A549 (cell line): ENCODE measurements at regions not wholly inside any gene's neighbourhood (a gene's known extent, or its start where the extent isn't known, plus 50 kb on each side); places are given as distances from the start of the nearest gene placed in this dataset.

ENCODE experiments used
- ATAC-seq, 2 experiments: fragments of 200-7000 bp in 1 of 2; fragments of >200 bp in 1 of 2; cut with Nextera tagmentation in 1 of 2; cut with Tn5 transposase in 1 of 2; 3 replicates each; pipeline versions ENCODE4 v1.8.0 to v1.9.1; 2018 to 2020; ENCODE audit warnings: mild to moderate bottlenecking in 1 of 2, moderate library complexity in 1 of 2
- CTCF ChIA-PET: fragments of 300-600 bp; sonication (Branson Sonifier 250); formaldehyde crosslinking; extraction: SDS; loops from one replicate; lab custom pipeline; 2021; ENCODE audit warnings: antibody characterized with exemption, inconsistent platforms; lab: Yijun Ruan, JAX
- POLR2A ChIA-PET: fragments of 350-600 bp; formaldehyde crosslinking; extraction: SDS; loops from one replicate; lab custom pipeline; 2021; ENCODE audit warnings: antibody characterized with exemption, inconsistent platforms; lab: Yijun Ruan, JAX
- DNase-seq, 2 experiments: peaks; one replicate each; pipeline versions ENCODE4 v3.0.0 to v3.0.0-alpha.2; 2011 to 2016; ENCODE audit warnings: low read depth in 1 of 2, low spot score in 1 of 2
- FAIRE-seq: peaks from 2 replicates; lab custom pipeline; 2011; peaks lifted over from hg19 to GRCh38; lab: Jason Lieb, UNC
- H3K27ac ChIP-seq, 2 experiments: fragments of >200 bp; sonication (Bioruptor Twin); formaldehyde crosslinking; 3 replicates each; pipeline ENCODE4 v1.5.1; 2016 to 2017
- H3K4me1 ChIP-seq: fragments of >200 bp; sonication (Bioruptor Twin); formaldehyde crosslinking; 3 replicates; pipeline ENCODE4 v1.6.1; 2016
- H3K4me2 ChIP-seq: fragments of >200 bp; sonication (Bioruptor Twin); formaldehyde crosslinking; 3 replicates; pipeline ENCODE4 v1.6.1; 2016
- H3K4me3 ChIP-seq: fragments of >200 bp; sonication (Bioruptor Twin); formaldehyde crosslinking; 3 replicates; pipeline ENCODE4 v1.5.1; 2016
- H3K9me3 ChIP-seq: fragments of >200 bp; sonication (Bioruptor Twin); formaldehyde crosslinking; 3 replicates; pipeline ENCODE4 v1.6.1; 2016
- ATOH8 ChIP-seq: fragments of 250-450 bp; sonication (Bioruptor Pico); IDR thresholded peaks from 2 replicates; pipeline ENCODE4 v1.5.0; 2020; ENCODE audit warnings: low read depth, mild to moderate bottlenecking, moderate library complexity
- BCL3 ChIP-seq: fragments of >200 bp; sonication (Bioruptor Twin); formaldehyde crosslinking; IDR thresholded peaks from 3 replicates; pipeline ENCODE4 v1.6.1; 2016
- CBX2 ChIP-seq: fragments of 200-600 bp; sonication (generic); IDR thresholded peaks from 2 replicates; pipeline ENCODE4 v1.6.1; 2016; ENCODE audit warnings: low read depth, mild to moderate bottlenecking, borderline replicate concordance
- CHD2 ChIP-seq: fragments of 150-350 bp; IDR thresholded peaks from 2 replicates; pipeline ENCODE4 v1.6.1; 2014; ENCODE audit warnings: low read length; ENCODE audit not compliant: partially characterized antibody
- CTCF ChIP-seq: fragments of >200 bp; sonication (Bioruptor Twin); formaldehyde crosslinking; IDR thresholded peaks from 3 replicates; pipeline ENCODE4 v1.5.1; 2016
- E2F6 ChIP-seq: IDR thresholded peaks from 2 replicates; pipeline ENCODE4 v1.6.1; 2012; ENCODE audit warnings: low read depth, borderline replicate concordance
- ELK1 ChIP-seq: fragments of 150-350 bp; IDR thresholded peaks from 2 replicates; pipeline ENCODE4 v1.6.1; 2014; ENCODE audit warnings: low read depth, mild to moderate bottlenecking, low read length
- EP300 ChIP-seq, 2 experiments: fragments of >200 bp; sonication (Bioruptor Twin); formaldehyde crosslinking; IDR thresholded peaks; 2 replicates in 1 of 2; 3 replicates in 1 of 2; pipeline ENCODE4 v1.6.1; 2016 to 2017
- FOXS1 ChIP-seq: fragments of 250-450 bp; sonication (Bioruptor Pico); IDR thresholded peaks from 2 replicates; pipeline ENCODE4 v1.5.0; 2020; ENCODE audit warnings: mild to moderate bottlenecking, moderate library complexity
- HDAC2 ChIP-seq: fragments of 200-600 bp; sonication (generic); IDR thresholded peaks from 2 replicates; pipeline ENCODE4 v1.6.1; 2016
- HES2 ChIP-seq: fragments of >200 bp; sonication (Bioruptor Twin); formaldehyde crosslinking; IDR thresholded peaks from 2 replicates; pipeline ENCODE4 v1.6.1; 2016
- JUNB ChIP-seq: fragments of >200 bp; sonication (Bioruptor Twin); formaldehyde crosslinking; IDR thresholded peaks from 2 replicates; pipeline ENCODE4 v1.6.1; 2016
- KDM5A ChIP-seq: fragments of 200-600 bp; sonication (generic); IDR thresholded peaks from 2 replicates; pipeline ENCODE4 v1.6.1; 2016; ENCODE audit warnings: antibody characterized with exemption, mild to moderate bottlenecking
- MAZ ChIP-seq: fragments of 150-350 bp; IDR thresholded peaks from 2 replicates; pipeline ENCODE4 v1.6.1; 2014; ENCODE audit warnings: antibody characterized with exemption, low read depth, low read length, borderline replicate concordance
- NFE2L2 ChIP-seq: fragments of 150-350 bp; conservative IDR thresholded peaks from 2 replicates; pipeline ENCODE4 v1.6.1; 2014; ENCODE audit warnings: low read length
- NPAS2 ChIP-seq: fragments of 250-450 bp; sonication (Bioruptor Pico); IDR thresholded peaks from 2 replicates; pipeline ENCODE4 v1.8.0; 2022; ENCODE audit warnings: mild to moderate bottlenecking, moderate library complexity, borderline replicate concordance
- POLR2A ChIP-seq: IDR thresholded peaks from 2 replicates; pipeline ENCODE4 v1.6.1; 2012; ENCODE audit warnings: mild to moderate bottlenecking, low read length
- POLR2AphosphoS2 ChIP-seq: conservative IDR thresholded peaks from 2 replicates; pipeline ENCODE4 v1.6.1; 2012; ENCODE audit warnings: low read length, improper control_type of control experiment, inconsistent platforms
- RARB ChIP-seq: fragments of 250-450 bp; sonication (Bioruptor Pico); IDR thresholded peaks from 2 replicates; pipeline ENCODE4 v1.8.0; 2021; ENCODE audit warnings: mild to moderate bottlenecking, moderate library complexity
- RCOR1 ChIP-seq: fragments of 150-350 bp; IDR thresholded peaks from 2 replicates; pipeline ENCODE4 v1.6.1; 2014; ENCODE audit warnings: antibody characterized with exemption, low read length, low read depth
- SREBF2 ChIP-seq: fragments of 450-650 bp; IDR thresholded peaks from 2 replicates; pipeline ENCODE4 v1.6.1; 2014; ENCODE audit warnings: mild to moderate bottlenecking, moderate library complexity
- TP53 ChIP-seq: fragments of 250-450 bp; sonication (Bioruptor Pico); IDR thresholded peaks from 2 replicates; pipeline ENCODE4 v1.5.0; 2021; ENCODE audit warnings: mild to moderate bottlenecking, moderate library complexity
- WGBS: methylation state at CpG from one replicate; pipeline ENCODE4 v1.1.6; 2017; ENCODE audit errors: missing lambda C conversion rate; 5-methylcytosine and 5-hydroxymethylcytosine counted together

- no peak for TF ChIP-seq CTCF
- no peak for TF ChIP-seq POLR2A
- no peak for TF ChIP-seq CBX2
- no peak for TF ChIP-seq SREBF2
- TF ChIP-seq CHD2, result no peak
- TF ChIP-seq MAZ, result no peak
- TF ChIP-seq TP53 (CRISPR knock-in tag), result no peak
These were observed 406.3 kb downstream of the CADM1 start (continued) for GRCh38 chr11:115097796-115098408.

- ChIA-PET CTCF (interaction anchor here (0.7 to 1.5 kb wide), 2 partner anchors 9 to 14 kb away, joined by 3 read pairs; no protein-coding TSS in a partner anchor), POLR2A (no interaction called here)
- 58% methylated on average over 8 of the region's 9 CpGs for WGBS
- TF ChIP-seq KDM5A (no peak), EP300 (IDR thresholded peaks at IDR 0.05) (no peak), HES2 (no peak), HDAC2 (no peak), CTCF (no peak), NPAS2 (no peak), E2F6 (no peak), RARB (CRISPR knock-in tag) (no peak), POLR2AphosphoS2 (no peak), TP53 (CRISPR knock-in tag) (no peak)
- Histone ChIP-seq H3K4me2 (no peak overlapping the region), H3K4me1 (no peaks in the 10 kb centered on the region), H3K27ac (no peak overlapping the region), H3K4me3 (no peak overlapping the region), H3K9me3 (no peaks in the 10 kb centered on the region)
- no peak for ATAC-seq
- no peak for FAIRE-seq
- DNase-seq, result no peak
These were observed 403.5 kb downstream of the CADM1 start for GRCh38 chr11:115100706-115101105.

GRCh38 chr11:115103921-115104320, 400.3 kb downstream of the CADM1 start:
- H3K4me3 ChIP-seq, result no peak overlapping the region
- FAIRE-seq (no peak), ATAC-seq (no peak), DNase-seq (peak; percentile 1 to 5)
- TF ChIP-seq POLR2AphosphoS2, result no peak
- TF ChIP-seq TP53 (CRISPR knock-in tag), result no peak
- no peak for TF ChIP-seq ATOH8 (CRISPR knock-in tag)
- no peak for TF ChIP-seq FOXS1 (CRISPR knock-in tag)
- no peak for TF ChIP-seq RCOR1
- no peak for TF ChIP-seq NFE2L2
- no peak for TF ChIP-seq BCL3
- no peak for TF ChIP-seq ELK1
- no peak for TF ChIP-seq JUNB
- H3K27ac ChIP-seq, result no peak overlapping the region
- no peaks in the 10 kb centered on the region for H3K9me3 ChIP-seq
- no peaks in the 10 kb centered on the region for H3K4me1 ChIP-seq
- CTCF ChIA-PET, result no interaction called here
- no peak overlapping the region for H3K4me2 ChIP-seq
- 24% methylated on average over 7 of the region's 7 CpGs for WGBS
- POLR2A ChIA-PET, result no interaction called here
